Activated CD8-positive, alpha-beta memory T cell treated with anti-CD3 and anti-CD28 coated beads, Interleukin-2, amount 10 ng/mL, durations not matched to agents 7 days and 5 days (primary cell): ENCODE measurements at regions not wholly inside any gene's neighbourhood (a gene's known extent, or its start where the extent isn't known, plus 50 kb on each side); places are given as distances from the start of the nearest gene placed in this dataset.
A peak's percentile ranks its signal among the peaks of the same experiment; 100 is the strongest.
"Not testable (repeated sequence)": the region's sequence is repeated elsewhere in the genome, so short reads cannot be mapped to it uniquely, and the experiment has no call there.

Experiments used
- ATAC-seq: fragments of 150-1000 bp; cut with Tn5 transposase; one replicate; pipeline ENCODE4 v1.10.0; 2021; ENCODE audit warnings: moderate library complexity
- CTCF ChIA-PET: fragments of 350-600 bp; sonication (Branson Sonifier 250); formaldehyde crosslinking; loops from one replicate; lab custom pipeline; 2021; ENCODE audit warnings: antibody characterized with exemption; lab: Charles Lee
- DNase-seq: peaks from one replicate; pipeline ENCODE4 v3.0.0-alpha.2; 2020
- H3K27ac Mint-ChIP-seq: one replicate; pipeline ENCODE4 v1.8.0; 2021; ENCODE audit warnings: mild to moderate bottlenecking, mixed read lengths
- H3K27me3 Mint-ChIP-seq: one replicate; pipeline ENCODE4 v1.8.0; 2021; ENCODE audit warnings: mixed read lengths
- H3K36me3 Mint-ChIP-seq: one replicate; pipeline ENCODE4 v1.8.0; 2021; ENCODE audit warnings: mild to moderate bottlenecking, mixed read lengths
- H3K4me1 Mint-ChIP-seq: one replicate; pipeline ENCODE4 v1.8.0; 2021; ENCODE audit warnings: mixed read lengths
- H3K4me3 Mint-ChIP-seq: one replicate; pipeline ENCODE4 v1.8.0; 2021; ENCODE audit warnings: mild to moderate bottlenecking, moderate library complexity, mixed read lengths
- H3K9me3 Mint-ChIP-seq: one replicate; pipeline ENCODE4 v1.8.0; 2022; ENCODE audit warnings: low read depth, mixed read lengths

DNA sequence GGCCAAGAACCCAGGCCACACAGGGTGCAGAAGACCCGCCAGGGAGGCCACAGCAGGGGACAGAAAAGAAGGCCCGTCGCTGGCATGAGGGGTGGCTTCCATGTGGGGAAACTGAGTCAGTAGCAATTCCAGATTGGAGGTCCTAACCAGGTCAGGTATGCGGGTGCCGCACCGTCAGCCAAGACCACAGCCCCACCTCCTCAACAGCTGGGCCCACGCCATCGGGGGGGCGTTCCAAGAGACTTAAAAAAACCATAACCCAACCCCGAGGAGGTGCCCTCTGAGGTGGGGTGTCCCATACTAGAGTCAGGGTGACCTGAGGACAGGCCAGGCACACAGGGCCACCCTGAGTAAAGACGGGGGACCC is 5416.8 kb upstream of the TPTE start:
- H3K4me1 Mint-ChIP-seq: peaks cover 11% of the 10 kb centered on the region
- H3K4me3 Mint-ChIP-seq, H3K9me3 Mint-ChIP-seq, H3K36me3 Mint-ChIP-seq, CTCF ChIA-PET, ATAC-seq, H3K27me3 Mint-ChIP-seq, H3K27ac Mint-ChIP-seq: not testable (repeated sequence)
- DNase-seq: peak; percentile 36

DNA sequence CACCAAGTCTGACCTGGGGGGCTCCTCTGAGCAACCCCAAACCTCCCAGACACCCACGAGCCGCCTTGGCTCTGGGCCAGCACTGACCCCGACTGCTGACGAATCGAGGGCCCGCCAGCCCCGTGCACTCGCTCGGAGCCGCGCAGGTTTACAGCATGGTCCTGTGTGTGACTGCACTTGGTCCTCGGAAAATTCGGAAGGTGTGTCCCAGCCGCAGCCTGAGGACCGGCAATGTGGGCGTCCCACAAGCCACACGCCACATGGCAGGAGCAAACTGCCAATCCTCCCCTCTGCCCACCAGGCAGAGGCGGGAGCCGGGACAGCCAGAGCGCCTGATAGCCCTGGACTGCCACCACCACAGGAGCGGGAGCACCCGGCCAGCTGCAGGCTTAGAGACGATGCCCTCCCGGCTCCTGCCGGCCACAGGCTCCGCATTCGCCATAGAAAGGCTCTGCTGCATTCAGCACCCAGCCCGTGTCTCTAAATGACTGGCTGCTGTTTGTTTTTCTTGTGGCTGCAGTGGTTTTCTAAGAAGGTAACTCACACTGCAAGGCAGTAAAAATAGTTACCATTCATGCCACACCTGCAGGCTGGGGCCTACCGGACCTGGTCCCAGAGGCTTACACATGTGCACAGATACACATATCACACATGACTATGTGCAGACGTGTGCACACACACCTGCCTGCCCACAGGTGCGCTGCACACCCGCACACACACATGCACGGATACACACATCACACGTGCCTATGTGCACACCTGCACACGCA is 5415.3 kb upstream of the TPTE start:
- H3K4me3 Mint-ChIP-seq, H3K27ac Mint-ChIP-seq, CTCF ChIA-PET, H3K9me3 Mint-ChIP-seq, H3K36me3 Mint-ChIP-seq, H3K27me3 Mint-ChIP-seq: not testable (repeated sequence)
- H3K4me1 Mint-ChIP-seq: peaks cover 11% of the 10 kb centered on the region
- DNase-seq: peak; percentile 79
- ATAC-seq: peak; percentile 48

DNA sequence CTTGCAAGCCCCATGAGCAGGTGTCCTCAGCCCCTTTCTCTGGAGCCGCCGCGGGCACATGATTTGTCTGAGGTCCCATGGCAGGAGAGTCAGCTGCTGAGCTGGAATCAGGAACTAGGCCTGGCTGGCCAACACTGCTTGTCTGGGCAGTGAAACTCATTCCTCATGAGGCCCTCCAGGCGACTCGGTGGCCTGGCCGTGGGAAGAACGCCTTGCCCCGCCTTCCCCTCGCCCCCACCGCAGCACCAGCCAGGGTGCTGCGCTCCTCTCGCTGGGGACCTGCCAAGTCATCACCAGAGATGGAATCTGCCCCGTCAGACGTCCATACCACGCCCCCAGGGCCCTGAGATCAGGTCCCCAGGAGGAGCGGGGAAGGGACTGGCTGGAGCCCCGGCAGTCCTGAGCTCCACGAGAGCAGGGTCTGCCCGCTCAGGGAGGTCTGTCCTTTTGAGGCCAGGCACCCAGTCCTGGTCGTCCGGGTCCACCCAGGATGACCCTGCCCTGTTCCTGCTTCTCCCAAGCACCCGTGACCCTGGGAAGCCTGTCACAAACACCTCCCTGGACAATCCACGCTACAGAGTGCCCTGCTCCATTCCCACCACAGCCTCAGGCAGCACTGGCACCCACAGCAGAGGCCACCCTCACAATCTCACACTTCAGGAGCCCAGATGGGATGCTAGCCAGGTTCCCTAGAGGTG is 5414.5 kb upstream of the TPTE start:
- DNase-seq: peak; percentile 19
- H3K4me3 Mint-ChIP-seq, ATAC-seq, H3K27me3 Mint-ChIP-seq, H3K4me1 Mint-ChIP-seq, CTCF ChIA-PET, H3K9me3 Mint-ChIP-seq, H3K36me3 Mint-ChIP-seq: not testable (repeated sequence)
- peak overlapping the region; percentile 72 for H3K27ac Mint-ChIP-seq

DNA sequence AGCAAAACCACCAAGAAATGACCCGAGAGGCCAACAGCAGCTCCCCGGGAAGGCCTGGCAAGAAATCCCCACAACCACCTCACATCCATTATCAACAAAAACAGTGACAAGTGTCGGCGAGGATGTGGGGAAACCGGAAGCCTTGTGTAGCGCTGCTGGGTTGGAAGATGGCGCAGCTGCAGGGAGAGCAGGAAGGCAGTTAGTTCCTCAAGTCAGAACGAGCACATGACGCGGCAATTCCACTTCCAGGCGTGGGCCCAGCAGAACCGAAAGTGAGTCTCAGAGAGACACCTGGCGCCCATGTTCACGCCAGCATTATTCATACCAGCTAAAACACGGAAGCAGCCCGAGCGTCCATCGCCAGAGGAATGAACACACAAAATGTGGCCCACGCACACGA is 5413.7 kb upstream of the TPTE start:
- H3K36me3 Mint-ChIP-seq, CTCF ChIA-PET, H3K4me1 Mint-ChIP-seq, ATAC-seq, H3K9me3 Mint-ChIP-seq, H3K27me3 Mint-ChIP-seq, H3K4me3 Mint-ChIP-seq, H3K27ac Mint-ChIP-seq, DNase-seq: not testable (repeated sequence)

DNA sequence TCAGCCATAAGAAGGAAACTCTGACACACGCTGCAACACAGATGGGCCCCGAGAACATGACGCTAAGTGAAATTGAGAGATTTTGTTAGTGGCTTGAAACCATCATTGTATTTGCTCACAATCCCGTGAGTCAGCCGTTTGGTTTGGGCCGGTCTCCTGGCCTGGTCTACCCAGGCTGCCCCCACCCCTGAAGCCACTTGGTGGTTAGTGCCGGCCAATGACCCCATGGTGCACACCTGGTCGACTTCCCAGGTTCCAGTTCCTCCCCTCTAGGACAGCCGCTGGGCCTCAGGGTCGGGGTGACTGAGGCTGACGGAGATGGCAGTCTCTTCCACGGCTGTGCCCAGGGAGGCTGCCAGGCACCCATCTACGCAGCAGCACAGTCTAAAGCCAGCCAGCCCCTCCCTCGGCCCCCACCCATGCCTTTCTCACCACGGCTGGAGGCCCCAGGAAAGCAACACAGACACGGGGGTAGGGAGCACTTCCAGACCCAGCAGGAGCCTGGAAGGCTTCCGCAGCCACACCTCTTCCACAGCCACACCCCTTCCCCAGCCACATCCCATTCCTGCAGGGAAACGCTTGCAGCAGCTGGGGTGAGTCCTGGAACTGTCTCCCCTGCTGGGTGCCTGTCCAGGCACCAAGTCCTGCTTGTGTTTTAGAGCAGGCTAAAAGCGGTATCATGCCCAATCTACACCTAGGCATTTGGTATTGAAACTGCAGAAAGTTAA is 5413.2 kb upstream of the TPTE start:
- H3K4me1 Mint-ChIP-seq, H3K4me3 Mint-ChIP-seq, H3K9me3 Mint-ChIP-seq, ATAC-seq, H3K27ac Mint-ChIP-seq, H3K27me3 Mint-ChIP-seq, CTCF ChIA-PET, H3K36me3 Mint-ChIP-seq: not testable (repeated sequence)
- DNase-seq: peak; percentile 12

DNA sequence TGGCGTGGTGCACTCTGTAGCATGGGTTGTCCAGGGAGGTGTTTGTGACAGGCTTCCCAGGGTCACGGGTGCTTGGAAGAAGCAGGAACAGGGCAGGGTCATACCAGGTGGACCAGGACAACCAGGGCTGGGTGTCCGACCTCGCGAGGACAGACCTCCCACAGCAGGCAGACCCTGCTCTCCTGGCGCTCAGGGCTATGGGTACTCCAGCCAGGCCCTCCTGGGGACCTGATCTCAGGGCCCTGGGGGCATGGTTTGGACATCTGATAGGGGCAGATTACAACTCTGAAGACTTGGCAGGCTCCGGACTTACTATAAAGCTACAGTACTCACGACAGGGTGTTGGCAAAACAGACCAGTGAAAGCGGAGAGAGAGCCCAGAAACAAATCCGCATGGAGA is 5410.2 kb upstream of the TPTE start:
- H3K36me3 Mint-ChIP-seq, H3K27ac Mint-ChIP-seq, H3K9me3 Mint-ChIP-seq, H3K27me3 Mint-ChIP-seq, H3K4me3 Mint-ChIP-seq, H3K4me1 Mint-ChIP-seq, CTCF ChIA-PET, ATAC-seq: not testable (repeated sequence)
- DNase-seq: peak; percentile 16

DNA sequence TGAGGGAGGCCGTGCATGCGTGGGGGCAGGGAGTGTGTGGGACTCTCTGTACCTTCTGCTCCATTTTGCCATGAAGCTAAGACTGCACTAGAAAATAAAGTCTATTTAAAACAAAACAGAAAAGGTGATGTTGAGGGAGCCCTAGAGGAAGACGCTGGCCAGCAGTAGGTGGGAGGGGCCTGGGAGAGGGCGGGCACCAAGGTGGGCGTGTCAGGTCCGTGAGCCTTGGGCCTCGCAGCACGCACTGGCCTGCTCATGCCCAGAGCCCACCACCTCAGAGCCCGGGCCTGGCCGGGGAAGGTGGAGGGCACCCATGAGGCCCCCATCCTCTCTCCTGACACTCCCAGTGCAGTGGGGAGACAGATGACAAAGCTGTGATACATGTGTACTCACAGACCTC is 5408.3 kb upstream of the TPTE start:
- H3K9me3 Mint-ChIP-seq, H3K4me3 Mint-ChIP-seq, ATAC-seq, H3K27me3 Mint-ChIP-seq, H3K4me1 Mint-ChIP-seq, H3K27ac Mint-ChIP-seq, H3K36me3 Mint-ChIP-seq, CTCF ChIA-PET, DNase-seq: not testable (repeated sequence)

DNA sequence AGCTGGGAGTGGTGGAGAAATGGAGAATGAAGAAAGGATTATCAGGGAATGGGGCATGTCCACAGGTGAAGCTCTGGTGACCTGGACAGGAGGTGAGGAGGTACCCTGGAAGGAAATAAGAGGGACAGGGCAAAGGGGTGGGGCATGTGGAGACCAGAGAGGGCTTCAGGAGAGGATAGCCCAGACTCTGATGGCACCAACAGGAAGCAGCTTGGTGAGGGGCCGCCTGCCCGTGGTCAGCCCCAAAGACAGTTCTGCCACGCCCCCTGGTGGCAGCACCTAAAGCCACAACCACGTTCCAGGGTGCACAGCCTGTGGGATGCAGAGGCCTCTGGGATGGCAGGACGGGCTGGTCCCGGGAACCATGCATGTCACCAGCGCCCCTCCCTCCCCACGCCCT is 5406.9 kb upstream of the TPTE start:
- H3K27ac Mint-ChIP-seq, H3K9me3 Mint-ChIP-seq, H3K36me3 Mint-ChIP-seq, DNase-seq, H3K4me3 Mint-ChIP-seq, CTCF ChIA-PET, H3K4me1 Mint-ChIP-seq, H3K27me3 Mint-ChIP-seq: not testable (repeated sequence)
- peak; percentile 27 for ATAC-seq

DNA sequence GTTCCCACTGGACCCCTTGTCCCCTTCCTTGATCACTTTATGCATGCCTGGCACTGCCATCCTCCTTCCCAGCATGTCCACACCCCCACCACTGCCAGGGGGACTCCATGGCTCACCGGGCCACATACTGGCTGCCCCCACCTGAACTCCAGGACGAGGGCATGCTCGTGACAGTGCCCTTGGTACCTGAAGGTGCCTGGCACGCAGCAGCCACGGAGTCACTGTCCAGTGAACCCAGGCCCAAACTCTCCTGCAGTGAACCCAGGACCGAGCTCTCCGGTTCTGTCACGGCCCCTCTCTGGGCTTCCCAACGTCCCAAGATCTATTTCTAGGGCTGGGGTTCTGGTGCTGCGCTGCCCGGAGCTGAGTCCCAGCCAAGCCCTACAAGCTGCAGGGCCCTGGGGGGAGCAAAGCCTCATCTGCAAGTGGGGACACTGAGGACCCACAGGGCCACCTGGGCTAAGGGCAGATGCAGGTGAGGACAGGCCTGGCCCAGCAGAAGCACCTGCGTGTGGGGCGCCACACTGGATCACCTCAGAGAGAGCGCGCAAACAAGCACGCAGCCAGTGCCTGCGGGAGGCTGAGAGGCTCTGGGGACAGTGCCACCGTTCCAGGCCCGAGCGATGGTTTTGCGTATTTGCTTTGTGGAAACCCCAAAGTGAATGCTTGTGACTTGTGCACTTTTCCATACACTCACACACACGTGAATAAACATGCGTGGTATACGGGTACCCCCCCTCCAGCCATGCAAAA is 5406.3 kb upstream of the TPTE start:
- H3K4me1 Mint-ChIP-seq, H3K4me3 Mint-ChIP-seq, H3K27ac Mint-ChIP-seq, H3K9me3 Mint-ChIP-seq, H3K27me3 Mint-ChIP-seq, H3K36me3 Mint-ChIP-seq, CTCF ChIA-PET, ATAC-seq: not testable (repeated sequence)
- peak; percentile 38 for DNase-seq

DNA sequence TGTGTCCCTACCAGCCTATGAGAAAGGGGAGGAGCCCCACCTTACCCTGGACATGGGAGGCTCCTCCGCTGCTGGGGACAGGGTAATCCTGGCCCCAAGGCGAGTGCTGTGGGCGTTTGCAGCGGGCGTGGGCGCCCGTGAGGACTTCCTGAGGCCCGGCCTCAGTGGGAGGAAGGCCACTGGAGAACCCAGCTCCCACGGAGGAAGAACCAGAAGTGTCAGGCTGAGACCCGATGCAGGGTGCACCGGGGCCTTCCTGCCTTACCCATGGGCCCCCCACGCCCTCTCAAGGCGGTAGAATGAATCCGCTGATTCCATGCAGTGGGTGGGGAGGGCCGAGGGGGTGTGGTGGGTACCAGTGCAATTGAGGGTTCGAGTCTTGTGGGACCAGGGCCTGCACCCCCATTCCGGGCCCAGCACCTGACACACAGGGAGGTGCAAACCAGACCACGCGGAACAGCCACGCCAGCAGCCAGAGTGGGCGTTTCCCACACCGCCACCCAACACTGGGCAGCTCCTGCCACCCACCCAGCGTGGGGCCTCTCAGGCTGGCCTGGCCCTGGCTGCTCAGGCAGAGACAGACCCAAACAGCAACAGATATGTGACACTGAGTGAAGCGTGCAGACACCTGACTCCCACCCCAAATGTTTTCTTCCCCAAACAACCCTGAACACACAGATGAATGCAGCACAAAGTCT is 5405.6 kb upstream of the TPTE start:
- H3K27me3 Mint-ChIP-seq, H3K4me1 Mint-ChIP-seq, CTCF ChIA-PET, H3K27ac Mint-ChIP-seq, H3K36me3 Mint-ChIP-seq, H3K4me3 Mint-ChIP-seq, ATAC-seq, H3K9me3 Mint-ChIP-seq: not testable (repeated sequence)
- DNase-seq: peak; percentile 38

DNA sequence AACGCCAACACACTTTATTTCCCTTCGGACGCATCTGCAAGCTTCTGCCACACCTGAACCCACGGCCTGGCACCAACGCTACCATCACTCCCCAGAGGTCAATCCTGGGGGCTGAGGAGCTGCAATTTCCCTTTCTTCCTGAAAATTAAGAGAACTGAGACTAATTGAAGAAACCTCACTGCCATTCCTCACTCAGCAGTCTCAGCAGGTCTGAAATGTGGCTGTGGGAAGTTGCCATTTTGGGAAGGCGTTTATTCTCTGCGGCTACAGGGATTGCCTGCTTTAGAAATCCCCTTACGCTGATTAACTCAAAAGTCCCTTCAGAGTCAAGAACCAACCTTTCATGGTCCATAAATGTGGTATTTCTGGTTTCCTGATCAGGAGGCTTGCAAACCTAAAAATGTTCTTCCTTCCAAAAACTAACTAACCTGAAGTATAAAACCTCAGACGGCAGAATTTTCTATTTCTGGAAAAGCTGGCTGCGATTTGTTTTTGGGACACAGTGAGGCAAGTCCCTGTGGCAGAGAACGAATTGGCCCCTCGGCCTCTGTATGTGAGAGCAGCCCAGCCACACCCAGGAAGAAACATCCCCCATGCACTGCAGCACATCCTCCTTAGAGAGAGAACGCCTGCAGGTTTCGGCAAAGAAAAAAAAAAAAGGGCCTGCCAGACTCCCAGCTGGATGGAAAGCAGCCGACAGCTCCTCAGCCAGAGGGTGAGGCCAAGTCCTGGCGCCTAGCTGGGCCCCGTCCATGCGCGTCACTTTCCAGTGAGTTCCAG is 5404.8 kb upstream of the TPTE start:
- DNase-seq, H3K4me3 Mint-ChIP-seq: not testable (repeated sequence)

DNA sequence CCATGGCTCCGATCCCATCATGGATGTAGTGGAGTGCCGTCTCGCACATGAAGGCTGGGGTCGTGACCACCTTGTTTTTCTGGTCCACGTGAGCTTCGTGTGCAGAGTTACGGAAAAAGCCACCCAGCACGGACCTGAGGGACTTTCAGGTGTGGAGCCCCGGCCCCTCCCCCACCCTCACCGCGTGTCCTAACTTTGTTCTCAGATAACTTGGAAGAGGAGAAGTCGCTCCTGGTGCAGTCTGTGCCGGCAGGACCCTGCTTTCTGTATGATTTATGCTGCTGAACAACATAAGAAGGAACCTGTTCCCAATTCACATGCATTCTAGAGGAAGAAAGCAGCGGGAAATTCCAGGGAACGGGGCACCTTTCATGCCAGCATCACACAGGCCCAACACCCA is 5404.2 kb upstream of the TPTE start:
- H3K4me3 Mint-ChIP-seq, H3K27me3 Mint-ChIP-seq, ATAC-seq, H3K36me3 Mint-ChIP-seq, H3K27ac Mint-ChIP-seq, DNase-seq, CTCF ChIA-PET, H3K4me1 Mint-ChIP-seq, H3K9me3 Mint-ChIP-seq: not testable (repeated sequence)

More for the DNA sequence above, 5404.8 kb upstream of the TPTE start:
- H3K9me3 Mint-ChIP-seq, CTCF ChIA-PET, H3K4me1 Mint-ChIP-seq, H3K27me3 Mint-ChIP-seq, H3K27ac Mint-ChIP-seq, H3K36me3 Mint-ChIP-seq: not testable (repeated sequence)
- ATAC-seq: peak; percentile 24
